Smooth muscle cell (in vitro differentiated cells): ENCODE measurements at regions not wholly inside any gene's neighbourhood (a gene's known extent, or its start where the extent isn't known, plus 50 kb on each side); places are given as distances from the start of the nearest gene placed in this dataset.

Experiments
- DNase-seq: peaks from one replicate; lab custom pipeline; 2025; ENCODE audit not compliant: unreplicated experiment; lab: John Stamatoyannopoulos, UW
- H2AFZ ChIP-seq: fragments of 200-600 bp; sonication (generic); 2 replicates; pipeline ENCODE4 v1.6.0; 2016; ENCODE audit warnings: antibody characterized with exemption, low read depth, mild to moderate bottlenecking
- H3F3A ChIP-seq: fragments of 200-600 bp; sonication (generic); 2 replicates; pipeline ENCODE4 v1.6.0; 2017; ENCODE audit warnings: antibody characterized with exemption, low read depth
- H3K27ac ChIP-seq: fragments of 200-600 bp; sonication (generic); 2 replicates; pipeline ENCODE4 v1.5.1; 2016; ENCODE audit warnings: low read depth, mild to moderate bottlenecking
- H3K27me3 ChIP-seq: fragments of 200-600 bp; sonication (generic); 2 replicates; pipeline ENCODE4 v1.6.1; 2016; ENCODE audit warnings: low read depth, mild to moderate bottlenecking
- H3K36me3 ChIP-seq: fragments of 200-600 bp; sonication (generic); 2 replicates; pipeline ENCODE4 v1.5.1; 2016; ENCODE audit warnings: low read depth
- H3K4me1 ChIP-seq: fragments of 200-600 bp; sonication (generic); 2 replicates; pipeline ENCODE4 v1.5.1; 2016; ENCODE audit warnings: low read depth
- H3K4me2 ChIP-seq: fragments of 200-600 bp; sonication (generic); 2 replicates; pipeline ENCODE4 v1.6.0; 2016; ENCODE audit warnings: mild to moderate bottlenecking
- H3K4me3 ChIP-seq: fragments of 200-600 bp; sonication (generic); 2 replicates; pipeline ENCODE4 v1.5.1; 2016; ENCODE audit warnings: mild to moderate bottlenecking
- H3K79me2 ChIP-seq: fragments of 200-600 bp; sonication (generic); 2 replicates; pipeline ENCODE4 v1.6.0; 2016; ENCODE audit warnings: low read depth, mild to moderate bottlenecking
- H3K9ac ChIP-seq: fragments of 200-600 bp; sonication (generic); 2 replicates; pipeline ENCODE4 v1.6.0; 2016; ENCODE audit warnings: low read depth
- H3K9me3 ChIP-seq: fragments of 200-600 bp; sonication (generic); replicated peaks from 2 replicates; pipeline ENCODE4 v1.5.1; 2016; ENCODE audit warnings: low read depth
- H4K20me1 ChIP-seq: fragments of 200-600 bp; sonication (generic); 2 replicates; pipeline ENCODE4 v1.6.0; 2016; ENCODE audit warnings: low read depth
- CTCF ChIP-seq: fragments of 200-600 bp; sonication (generic); IDR thresholded peaks from 2 replicates; pipeline ENCODE4 v1.5.1; 2017; ENCODE audit warnings: borderline replicate concordance, mild to moderate bottlenecking, antibody characterized with exemption; ENCODE audit not compliant: insufficient read depth, poor library complexity, severe bottlenecking
- WGBS: methylation state at CpG from one replicate; pipeline ENCODE4 v1.1.7; 2016; ENCODE audit warnings: low lambda C conversion rate; 5-methylcytosine and 5-hydroxymethylcytosine counted together

GRCh38 chr9:1235650-1236049, 185.5 kb downstream of the DMRT2 start:
- Histone ChIP-seq H3K4me2 (no peak overlapping the region), H3F3A (no peaks in the 10 kb centered on the region), H3K4me1 (no peaks in the 10 kb centered on the region), H3K9ac (no peak overlapping the region), H2AFZ (no peak overlapping the region), H3K9me3 (peaks cover 10% of the 10 kb centered on the region), H3K36me3 (no peaks in the 10 kb centered on the region), H3K4me3 (no peak overlapping the region), H3K27ac (no peak overlapping the region), H4K20me1 (no peaks in the 10 kb centered on the region), H3K79me2 (no peaks in the 10 kb centered on the region), H3K27me3 (no peaks in the 10 kb centered on the region)
- WGBS = 81% methylated on average over 4 of the region's 4 CpGs
- TF ChIP-seq CTCF = no peak
- no peak for DNase-seq

DNA sequence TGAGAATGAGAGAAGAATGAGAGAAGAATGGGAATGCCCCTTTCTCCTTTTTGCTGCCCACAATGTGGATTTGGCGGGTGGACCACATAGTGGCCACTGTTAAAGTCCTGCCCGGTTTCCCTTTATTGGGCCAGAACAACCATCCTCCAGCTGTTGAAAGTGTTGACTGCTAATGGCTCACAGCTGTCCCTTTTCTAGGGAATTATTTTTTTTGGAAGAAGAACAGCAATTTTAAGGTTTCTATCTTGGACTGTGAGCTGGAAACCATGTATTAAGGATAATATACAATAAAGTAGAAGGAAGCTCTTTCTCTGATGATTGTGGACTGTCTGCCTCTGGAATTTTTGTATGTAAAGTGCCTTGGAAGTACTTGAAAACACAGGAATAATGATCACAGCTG, 185.9 kb downstream of the DMRT2 start:
- no peaks in the 10 kb centered on the region for H3K27me3 ChIP-seq
- no peak overlapping the region for H3K4me3 ChIP-seq
- no peak for TF ChIP-seq CTCF
- H3K9me3 ChIP-seq = peaks cover 10% of the 10 kb centered on the region
- H3K4me1 ChIP-seq = no peaks in the 10 kb centered on the region
- H4K20me1 ChIP-seq = no peaks in the 10 kb centered on the region
- H3K27ac ChIP-seq = no peak overlapping the region
- WGBS = 75% methylated on average over 2 of the region's 2 CpGs
- H3K79me2 ChIP-seq = no peaks in the 10 kb centered on the region
- DNase-seq = no peak
- no peaks in the 10 kb centered on the region for H3K36me3 ChIP-seq
- H2AFZ ChIP-seq = no peak overlapping the region
- H3K9ac ChIP-seq = no peak overlapping the region
- no peaks in the 10 kb centered on the region for H3F3A ChIP-seq
- no peak overlapping the region for H3K4me2 ChIP-seq

DNA sequence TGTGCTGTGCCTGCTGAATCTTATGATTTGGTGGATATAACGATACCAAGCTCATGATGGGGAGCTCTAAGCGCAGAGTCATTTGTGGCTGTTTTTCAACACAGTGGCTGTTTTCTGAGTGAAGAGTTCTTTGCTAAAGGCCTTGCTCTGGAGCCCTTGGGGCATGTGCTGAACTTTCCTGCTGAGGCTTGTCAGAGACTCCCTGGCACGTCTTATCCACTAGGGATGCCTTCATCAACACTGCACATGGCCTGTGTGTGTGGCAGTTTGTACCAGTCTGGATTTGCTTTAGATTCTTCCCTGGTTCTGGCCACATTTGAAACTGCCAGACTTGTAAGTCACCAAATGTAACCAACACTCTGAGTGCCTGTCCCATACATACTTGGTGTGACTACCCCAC, 188.2 kb downstream of the DMRT2 start:
- no peak overlapping the region for H3K9ac ChIP-seq
- WGBS = 61% methylated on average over 3 of the region's 3 CpGs
- H3F3A ChIP-seq = no peaks in the 10 kb centered on the region
- H2AFZ ChIP-seq = no peak overlapping the region
- H3K4me1 ChIP-seq = no peaks in the 10 kb centered on the region
- no peaks in the 10 kb centered on the region for H4K20me1 ChIP-seq
- H3K27me3 ChIP-seq = no peaks in the 10 kb centered on the region
- no peak for DNase-seq
- H3K9me3 ChIP-seq = peaks cover 11% of the 10 kb centered on the region
- no peaks in the 10 kb centered on the region for H3K79me2 ChIP-seq
- no peak overlapping the region for H3K4me2 ChIP-seq
- no peak for TF ChIP-seq CTCF
- H3K4me3 ChIP-seq = no peak overlapping the region
- no peaks in the 10 kb centered on the region for H3K36me3 ChIP-seq
- H3K27ac ChIP-seq = no peak overlapping the region

DNA sequence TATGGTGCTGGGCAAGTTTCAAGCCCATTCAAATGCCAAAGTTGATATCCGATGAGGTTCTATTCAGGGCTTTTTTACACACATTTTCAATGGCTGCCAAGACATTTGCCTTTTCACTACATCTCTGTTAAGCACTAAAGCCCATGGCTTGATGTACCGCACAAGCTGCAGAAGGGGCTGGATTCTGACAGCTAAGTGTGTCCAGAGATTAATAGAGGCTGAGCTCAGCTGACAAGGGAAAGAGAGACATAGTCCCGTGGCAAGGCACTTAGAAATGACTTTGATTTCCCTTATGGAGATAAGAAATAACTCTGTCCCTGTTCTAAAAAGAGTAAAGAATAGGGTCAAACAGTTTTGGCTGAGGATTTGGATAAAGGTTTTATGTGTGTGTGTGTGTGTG, 198.6 kb downstream of the DMRT2 start:
- no peak for TF ChIP-seq CTCF
- no peaks in the 10 kb centered on the region for H3K79me2 ChIP-seq
- no peaks in the 10 kb centered on the region for H3K4me1 ChIP-seq
- no peak overlapping the region for H3K9ac ChIP-seq
- no peaks in the 10 kb centered on the region for H3K36me3 ChIP-seq
- H3K4me3 ChIP-seq = no peak overlapping the region
- H3K4me2 ChIP-seq = no peak overlapping the region
- WGBS = 65% methylated on average over 3 of the region's 3 CpGs
- H3K9me3 ChIP-seq = peaks cover 2% of the 10 kb centered on the region
- no peak for DNase-seq
- no peak overlapping the region for H3K27ac ChIP-seq
- H2AFZ ChIP-seq = no peak overlapping the region
- H3F3A ChIP-seq = no peaks in the 10 kb centered on the region
- no peaks in the 10 kb centered on the region for H3K27me3 ChIP-seq
- no peaks in the 10 kb centered on the region for H4K20me1 ChIP-seq
